GM19438 (cell line): ENCODE measurements at regions not wholly inside any gene's neighbourhood (a gene's known extent, or its start where the extent isn't known, plus 50 kb on each side); places are given as distances from the start of the nearest gene placed in this dataset.
"Not testable (repeated sequence)": the region's sequence is repeated elsewhere in the genome, so short reads cannot be mapped to it uniquely, and the experiment has no call there.

ENCODE experiments used
- ATAC-seq: cut with Tn5 transposase; IDR thresholded peaks from one replicate; pipeline ENCODE4 v1.9.1; 2021; ENCODE audit warnings: low read depth; ENCODE audit not compliant: unreplicated experiment

GRCh38 chr13:65275108-65275507 lies 1955.0 kb downstream of the PCDH9 start:
- ATAC-seq, result no peak

- ATAC-seq, result not testable (repeated sequence)
These were observed 1956.2 kb downstream of the PCDH9 start for GRCh38 chr13:65273811-65274420.

- no peak for ATAC-seq
These were observed 1962.1 kb downstream of the PCDH9 start for GRCh38 chr13:65268009-65268408.

GRCh38 chr13:65265988-65266387 lies 1964.1 kb downstream of the PCDH9 start:
- no peak for ATAC-seq

- no peak for ATAC-seq
These were observed 1966.1 kb downstream of the PCDH9 start for GRCh38 chr13:65264066-65264465.

GRCh38 chr13:65260946-65261891 lies 1968.9 kb downstream of the PCDH9 start:
- ATAC-seq, result no peak

- ATAC-seq, result no peak
These were observed 1989.4 kb downstream of the PCDH9 start for GRCh38 chr13:65240773-65241172.

GRCh38 chr13:65236841-65237418 lies 1993.2 kb downstream of the PCDH9 start:
- ATAC-seq, result no peak

GRCh38 chr13:65217471-65217995 lies 2012.6 kb downstream of the PCDH9 start:
- ATAC-seq, result no peak

GRCh38 chr13:65202845-65203244 lies 2027.3 kb downstream of the PCDH9 start:
- ATAC-seq, result not testable (repeated sequence)

GRCh38 chr13:65188721-65189120 lies 2041.4 kb downstream of the PCDH9 start:
- ATAC-seq, result no peak

- no peak for ATAC-seq
These were observed 2062.1 kb downstream of the PCDH9 start for GRCh38 chr13:65168026-65168425.

- ATAC-seq, result no peak
These were observed 2063.5 kb downstream of the PCDH9 start for GRCh38 chr13:65166675-65167074.

- ATAC-seq, result no peak
These were observed 2070.3 kb downstream of the PCDH9 start for GRCh38 chr13:65159803-65160202.

GRCh38 chr13:65155861-65156260 lies 2074.3 kb downstream of the PCDH9 start:
- ATAC-seq, result no peak

GRCh38 chr13:65154661-65155447 lies 2075.3 kb downstream of the PCDH9 start:
- no peak for ATAC-seq

GRCh38 chr13:65149687-65150086 lies 2080.4 kb downstream of the PCDH9 start:
- no peak for ATAC-seq

GRCh38 chr13:65143920-65144319 lies 2086.2 kb downstream of the PCDH9 start:
- no peak for ATAC-seq

- no peak for ATAC-seq
These were observed 2097.0 kb downstream of the PCDH9 start for GRCh38 chr13:65133094-65133493.

GRCh38 chr13:65125236-65125635 lies 2104.9 kb downstream of the PCDH9 start:
- ATAC-seq, result no peak
